ENCODE measurements at regions not wholly inside any gene's neighbourhood (a gene's known extent, or its start where the extent isn't known, plus 50 kb on each side); places are given as distances from the start of the nearest gene placed in this dataset.

GRCh38 chr10:61356354-61356753 is 96.8 kb downstream of the TMEM26 start:
- no peak for DNase-seq

GRCh38 chr10:61355211-61355610 is 98.0 kb downstream of the TMEM26 start:
- no peak for DNase-seq

GRCh38 chr10:61354401-61354975 is 98.7 kb downstream of the TMEM26 start:
- DNase-seq = no peak

- no peak for DNase-seq
These were observed 102.4 kb downstream of the TMEM26 start for GRCh38 chr10:61350794-61351193.

GRCh38 chr10:61350068-61350467 is 103.1 kb downstream of the TMEM26 start:
- no peak for DNase-seq

- DNase-seq = no peak
These were observed 106.3 kb downstream of the TMEM26 start for GRCh38 chr10:61346796-61347413.

- no peak for DNase-seq
These were observed 109.4 kb downstream of the TMEM26 start for GRCh38 chr10:61343796-61344195.

- DNase-seq = no peak
These were observed 110.2 kb downstream of the TMEM26 start for GRCh38 chr10:61342858-61343572.

- no peak for DNase-seq
These were observed 112.2 kb downstream of the TMEM26 start for GRCh38 chr10:61341008-61341407.

GRCh38 chr10:61338146-61338545 is 115.0 kb downstream of the TMEM26 start:
- no peak for DNase-seq

GRCh38 chr10:61337741-61338140 is 115.4 kb downstream of the TMEM26 start:
- DNase-seq = no peak

GRCh38 chr10:61336831-61337230 is 116.3 kb downstream of the TMEM26 start:
- DNase-seq = no peak

GRCh38 chr10:61335359-61335758 is 117.8 kb downstream of the TMEM26 start:
- no peak for DNase-seq

- no peak for DNase-seq
These were observed 120.6 kb downstream of the TMEM26 start for GRCh38 chr10:61332581-61332980.

GRCh38 chr10:61330669-61331068 is 122.5 kb downstream of the TMEM26 start:
- DNase-seq = no peak

GRCh38 chr10:61329854-61330253 is 123.3 kb downstream of the TMEM26 start:
- DNase-seq = no peak

GRCh38 chr10:61325223-61325960 is 127.8 kb downstream of the TMEM26 start:
- DNase-seq = no peak

GRCh38 chr10:61323726-61324125 is 129.5 kb downstream of the TMEM26 start:
- DNase-seq = no peak

- no peak for DNase-seq
These were observed 131.9 kb downstream of the TMEM26 start for GRCh38 chr10:61321041-61321857.

- no peak for DNase-seq
These were observed 133.0 kb downstream of the TMEM26 start for GRCh38 chr10:61320257-61320587.

- DNase-seq = no peak
These were observed 133.6 kb downstream of the TMEM26 start for GRCh38 chr10:61319386-61320256.

- peak; percentile 1 for DNase-seq
These were observed 134.8 kb downstream of the TMEM26 start for GRCh38 chr10:61318429-61318828.
